ENCODE measurements at regions not wholly inside any gene's neighbourhood (a gene's known extent, or its start where the extent isn't known, plus 50 kb on each side); places are given as distances from the start of the nearest gene placed in this dataset.
"Not testable (repeated sequence)": the region's sequence is repeated elsewhere in the genome, so short reads cannot be mapped to it uniquely, and the experiment has no call there.

DNA sequence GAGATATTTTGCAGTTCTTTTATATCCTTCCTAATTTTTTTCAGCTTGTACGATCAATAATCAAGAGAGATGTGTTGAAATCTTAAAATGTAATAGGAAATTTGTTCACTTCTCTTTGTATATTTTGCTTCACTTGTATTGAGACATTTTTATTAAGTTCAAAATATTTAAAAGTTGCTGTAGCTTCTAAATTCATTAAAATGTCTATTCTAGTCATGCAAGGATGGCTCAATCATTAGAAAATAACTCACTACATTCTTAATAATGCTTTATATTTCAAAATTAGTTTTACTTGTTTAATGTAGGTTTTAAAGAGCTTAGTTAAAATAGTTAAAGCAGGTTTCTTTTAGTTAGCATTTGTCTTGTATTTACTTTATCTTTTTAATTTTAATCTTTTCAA lies 308.4 kb downstream of the CYRIA start:
- DNase-seq: no peak

GRCh38 chr2:16351541-16351940 lies 314.1 kb downstream of the CYRIA start:
- DNase-seq: no peak

- DNase-seq: no peak
Measured at GRCh38 chr2:16351137-16351536, 314.5 kb downstream of the CYRIA start.

DNA sequence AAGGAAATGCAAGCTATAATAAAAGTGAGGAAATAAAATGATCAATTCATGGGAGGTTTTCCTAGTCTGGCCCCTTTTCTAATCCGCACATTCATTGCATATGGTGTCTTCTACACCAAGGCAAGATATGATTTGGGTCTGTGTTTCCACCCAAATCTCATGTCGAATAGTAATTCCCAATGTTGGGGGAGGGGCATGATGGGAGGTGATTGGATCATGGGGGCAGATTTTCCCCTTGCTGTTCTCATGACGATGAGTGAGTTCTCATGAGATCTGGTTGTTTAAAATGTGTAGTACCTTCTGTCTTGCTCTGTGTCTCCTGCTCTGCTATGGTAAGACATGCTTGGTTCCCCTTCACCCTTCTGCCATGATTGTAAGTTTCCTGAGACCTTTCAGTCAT lies 315.4 kb downstream of the CYRIA start:
- no peak for DNase-seq

GRCh38 chr2:16349811-16350210 lies 315.8 kb downstream of the CYRIA start:
- no peak for DNase-seq

DNA sequence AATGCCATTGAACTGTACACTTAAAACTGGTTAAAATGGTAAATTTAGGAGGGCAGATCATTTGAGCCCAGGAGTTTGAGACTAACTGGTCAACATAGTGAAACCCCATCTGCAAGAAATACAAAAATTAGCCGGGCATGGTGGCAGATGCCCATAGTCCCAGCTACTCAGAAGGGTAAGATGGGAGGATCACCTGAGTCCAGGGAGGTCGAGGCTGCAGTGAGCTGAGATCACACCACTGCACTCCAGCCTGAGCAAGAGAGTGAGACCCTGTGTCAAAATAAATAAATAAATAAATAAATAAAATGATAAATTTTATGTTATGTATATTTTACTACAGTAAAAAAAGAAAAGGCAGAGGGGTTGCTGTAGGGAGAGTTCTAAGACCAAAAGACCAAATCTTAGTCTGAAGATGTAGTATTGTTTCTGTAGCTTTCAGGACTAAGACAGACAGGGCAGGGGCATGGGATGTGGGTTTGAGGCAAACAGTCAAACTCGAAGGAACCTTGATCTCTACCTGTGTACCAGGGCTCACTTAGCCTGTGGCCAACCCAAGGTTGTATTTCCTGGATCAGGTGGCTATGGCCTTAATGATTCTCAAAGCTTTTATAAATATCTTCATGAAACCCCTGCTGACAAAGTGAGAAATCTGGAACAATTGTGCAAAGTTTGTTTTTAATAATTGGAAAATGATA lies 316.7 kb downstream of the CYRIA start:
- DNase-seq: no peak

DNA sequence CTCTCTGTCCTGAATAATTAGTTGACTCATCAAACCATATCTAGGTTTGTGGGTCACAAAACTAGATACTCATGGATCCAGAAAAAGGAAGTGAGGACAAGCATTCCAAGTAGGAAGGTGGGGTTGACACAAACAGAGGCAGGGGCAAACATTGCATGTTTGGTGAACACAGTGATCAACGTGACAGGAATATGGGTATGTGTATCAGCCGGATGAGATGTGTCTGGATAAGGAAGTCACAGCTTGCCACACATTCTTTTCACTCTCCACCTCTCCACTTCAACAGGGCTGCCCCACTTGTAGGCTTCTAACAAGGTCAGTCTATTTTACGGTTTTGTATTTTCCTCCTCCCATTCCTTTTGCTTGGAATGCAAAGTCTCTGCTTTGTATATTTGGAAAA lies 319.0 kb downstream of the CYRIA start:
- DNase-seq: no peak

- not testable (repeated sequence) for DNase-seq
Measured at GRCh38 chr2:16345231-16345630, 320.4 kb downstream of the CYRIA start.

DNA sequence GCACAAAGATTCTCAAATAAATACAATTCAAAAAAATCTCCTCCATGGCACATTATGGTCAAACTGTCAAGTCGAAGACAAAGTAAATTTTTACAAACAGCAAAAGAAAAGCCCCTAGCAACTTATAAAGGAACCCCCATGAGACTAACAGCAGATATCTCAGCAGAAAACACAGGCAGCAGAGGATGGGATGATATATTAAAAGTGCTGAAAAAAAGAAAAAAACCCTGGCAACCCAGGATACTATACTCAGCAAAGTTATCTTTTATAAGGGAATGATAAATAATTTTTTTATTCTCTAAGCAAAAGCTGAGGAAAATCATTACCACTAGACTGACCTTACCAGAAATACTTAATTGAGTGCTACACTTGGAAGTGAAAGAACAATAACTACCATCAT lies 326.4 kb downstream of the CYRIA start:
- no peak for DNase-seq

- DNase-seq: no peak
Measured at GRCh38 chr2:16338026-16338425, 327.6 kb downstream of the CYRIA start.

DNA sequence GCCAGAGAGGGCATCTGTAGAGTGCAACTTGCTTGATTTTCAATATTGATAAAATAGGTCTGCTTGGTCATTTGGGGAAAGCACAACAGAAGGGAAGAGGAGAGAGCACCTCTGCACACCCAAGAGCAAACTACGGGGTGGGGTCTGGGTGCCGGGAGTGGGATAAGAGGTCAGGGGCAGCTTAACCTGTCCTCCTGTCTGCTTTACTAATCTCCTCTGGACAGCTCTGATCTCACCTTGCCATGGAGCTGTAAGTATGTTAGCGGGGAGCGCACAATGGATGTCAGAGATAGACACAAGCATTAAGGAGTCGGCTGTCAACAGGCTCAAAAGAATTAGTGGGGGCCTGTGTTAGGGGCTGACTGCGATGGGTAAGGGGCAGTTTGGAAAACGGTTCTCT lies 328.7 kb downstream of the CYRIA start:
- DNase-seq: no peak

DNA sequence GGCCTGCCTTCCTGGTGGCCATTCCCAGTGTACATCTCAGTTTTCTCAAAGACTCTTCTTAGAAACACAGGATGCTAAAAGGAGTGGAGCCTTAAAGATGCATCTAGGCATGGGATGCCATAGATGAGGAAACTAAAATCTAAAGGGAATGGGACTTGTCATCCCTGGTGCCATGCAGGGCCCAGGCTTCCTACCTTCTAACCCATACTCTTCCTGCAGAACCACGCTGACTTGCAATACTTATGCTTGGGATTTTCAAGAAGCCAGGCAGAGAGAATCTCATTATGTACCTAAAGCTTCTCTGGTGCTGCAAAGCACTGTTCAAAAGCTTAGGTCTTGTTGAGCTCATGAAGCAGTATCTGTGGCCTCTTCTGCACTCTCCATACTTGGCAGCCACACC lies 329.1 kb downstream of the CYRIA start:
- no peak for DNase-seq

DNA sequence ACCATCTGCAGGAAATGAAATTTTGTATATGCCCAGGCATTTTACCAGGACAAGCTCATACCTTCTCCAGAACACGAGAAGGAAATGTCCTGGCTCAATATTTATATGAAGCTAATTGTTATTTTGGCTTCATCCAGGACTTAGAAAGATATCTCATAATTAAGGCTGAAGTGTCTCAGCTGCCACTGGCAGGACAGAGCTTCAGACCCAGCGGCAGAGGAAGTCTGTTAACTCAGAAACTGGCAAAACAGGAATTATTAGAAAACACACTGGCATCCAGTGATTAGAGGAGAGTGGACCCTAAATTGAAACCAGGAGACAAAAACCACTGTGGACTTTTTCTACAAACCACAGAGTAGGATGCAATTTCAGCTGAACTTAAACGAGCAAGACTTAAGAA lies 329.7 kb downstream of the CYRIA start:
- DNase-seq: no peak

DNA sequence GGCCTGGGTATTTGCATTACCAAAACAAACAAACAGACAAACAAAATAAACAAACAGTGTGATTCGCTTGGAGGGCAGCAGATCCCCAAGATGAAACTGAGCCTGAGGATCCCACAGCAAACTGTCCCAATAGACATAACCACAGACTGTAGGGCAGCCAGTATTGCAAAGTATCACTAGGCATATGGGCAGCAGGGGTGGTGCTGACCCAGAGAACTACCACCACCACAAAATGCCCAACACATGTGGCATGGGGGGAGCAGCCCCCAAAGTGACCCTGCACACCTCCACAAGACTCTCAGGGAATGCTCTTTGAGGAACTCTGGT lies 330.1 kb downstream of the CYRIA start:
- DNase-seq: no peak

DNA sequence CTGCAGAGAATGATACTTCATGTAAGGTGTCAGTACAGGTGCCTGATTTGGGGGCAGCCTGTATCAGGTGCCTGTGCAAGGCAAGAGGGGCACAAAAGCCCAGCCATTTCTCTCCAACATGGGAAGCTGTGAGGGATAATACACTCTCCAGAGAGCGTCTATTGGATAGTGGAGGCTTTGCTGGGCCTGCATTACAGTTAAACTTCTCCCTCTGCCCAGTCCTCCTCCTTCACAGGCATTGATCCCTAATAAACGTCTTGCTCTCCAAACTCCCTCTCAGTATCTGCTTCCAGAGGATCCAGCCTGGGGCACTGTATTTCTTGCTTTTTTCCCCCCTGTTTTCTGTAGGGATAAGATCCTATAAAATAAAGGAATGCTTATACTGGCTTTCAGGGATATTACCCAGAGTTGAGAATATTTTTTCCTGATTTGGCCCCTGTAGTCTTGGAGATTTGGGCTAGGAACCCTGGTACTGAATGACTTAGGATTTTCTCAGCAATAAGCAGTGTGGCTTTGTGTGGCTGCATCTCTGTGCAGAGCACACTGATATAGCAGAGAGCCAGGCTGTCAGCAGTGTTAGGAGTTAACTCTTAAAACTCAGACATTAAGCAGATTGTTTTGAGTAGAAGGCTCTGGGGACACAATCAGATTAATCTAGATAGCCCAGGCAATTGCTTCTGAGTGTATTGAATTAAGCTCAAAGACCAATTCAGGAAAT lies 330.6 kb downstream of the CYRIA start:
- no peak for DNase-seq

DNA sequence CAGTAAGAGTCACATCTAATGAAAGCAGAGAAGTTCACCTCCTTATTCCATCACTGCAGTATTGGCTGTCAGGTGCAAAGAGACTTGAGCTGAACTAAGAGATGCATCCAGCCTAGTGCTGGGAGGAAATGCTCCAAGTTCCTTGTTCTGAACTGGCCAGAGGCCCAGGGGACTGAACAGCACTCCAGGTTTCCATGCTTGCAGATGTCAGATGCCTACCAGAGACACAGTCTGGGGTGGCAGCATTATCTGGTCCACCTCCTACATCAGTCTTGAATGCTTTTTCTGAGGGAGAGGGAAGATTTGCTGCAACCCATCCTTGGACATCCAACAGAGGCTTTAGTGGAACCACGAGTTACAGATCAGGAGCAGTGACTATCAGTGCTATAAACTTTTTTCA lies 331.3 kb downstream of the CYRIA start:
- DNase-seq: no peak

- DNase-seq: no peak
Measured at GRCh38 chr2:16333681-16334080, 332.0 kb downstream of the CYRIA start.

- DNase-seq: no peak
Measured at GRCh38 chr2:16332681-16333557, 332.7 kb downstream of the CYRIA start.

GRCh38 chr2:16331772-16332171 lies 333.9 kb downstream of the CYRIA start:
- DNase-seq: no peak

GRCh38 chr2:16330982-16331381 lies 334.7 kb downstream of the CYRIA start:
- no peak for DNase-seq

GRCh38 chr2:16330571-16330970 lies 335.1 kb downstream of the CYRIA start:
- DNase-seq: no peak

GRCh38 chr2:16330012-16330411 lies 335.6 kb downstream of the CYRIA start:
- no peak for DNase-seq

DNA sequence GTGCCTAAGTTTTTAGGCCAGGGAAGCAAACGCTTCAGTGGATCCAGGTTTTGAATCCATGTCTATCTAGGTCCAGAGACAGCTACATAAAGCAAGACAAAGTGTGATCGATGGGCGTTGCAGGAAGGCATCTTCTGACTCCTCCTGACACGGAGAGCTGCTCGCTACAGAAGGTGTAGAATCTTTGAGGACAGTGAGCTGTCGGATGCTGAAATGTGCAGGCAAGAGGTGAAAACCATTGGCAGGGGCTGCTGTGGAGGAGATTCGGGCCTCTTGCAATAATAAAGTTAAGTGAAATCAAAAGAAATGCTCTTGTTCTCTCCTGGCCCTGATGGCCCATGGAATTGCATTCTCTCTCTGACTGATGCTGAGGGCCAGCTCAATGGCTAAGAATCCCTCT lies 336.2 kb downstream of the CYRIA start:
- no peak for DNase-seq
